ENCODE measurements at regions not wholly inside any gene's neighbourhood (a gene's known extent, or its start where the extent isn't known, plus 50 kb on each side); places are given as distances from the start of the nearest gene placed in this dataset.

DNA sequence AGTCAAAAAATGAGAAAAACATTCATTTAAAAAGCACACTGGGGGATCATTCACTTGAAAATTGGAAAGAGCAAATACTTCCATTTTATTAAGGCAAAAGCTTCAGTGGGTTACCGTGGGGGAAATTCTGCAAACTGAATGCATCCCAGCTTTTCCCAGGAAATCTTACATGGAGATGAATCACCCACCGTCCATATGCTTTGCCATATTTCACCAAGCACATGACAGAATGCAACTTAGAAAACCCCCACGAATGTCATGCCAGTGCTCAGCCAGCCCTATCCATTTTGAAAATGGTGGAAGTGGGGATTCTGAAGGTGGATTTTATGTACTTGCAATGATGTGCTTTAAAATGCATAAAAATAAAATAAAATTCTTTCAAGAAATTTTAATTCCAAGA lies 485.5 kb upstream of the ID2 start:
- no peak for DNase-seq

DNA sequence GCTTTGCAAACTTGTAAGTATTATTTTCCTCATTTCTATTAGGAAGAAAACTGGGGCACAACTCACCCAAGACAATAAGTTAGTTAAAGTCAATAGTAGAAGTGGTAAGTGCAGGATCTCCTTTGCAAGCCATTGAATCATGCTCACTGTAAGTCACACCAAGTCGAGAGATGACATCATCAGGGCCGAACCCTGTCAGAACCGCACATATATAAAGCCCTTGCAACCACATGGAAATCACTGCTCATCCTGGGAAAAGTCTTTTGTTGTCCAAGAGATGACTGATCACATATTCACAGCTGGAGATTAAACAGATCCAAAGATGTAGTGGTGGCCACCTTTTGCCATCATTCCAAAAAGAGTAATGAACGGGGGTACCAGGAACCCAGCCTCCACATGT lies 484.8 kb upstream of the ID2 start:
- DNase-seq: no peak

- DNase-seq: no peak
Measured at GRCh38 chr2:8197825-8198224, 484.0 kb upstream of the ID2 start.

GRCh38 chr2:8198766-8199382 lies 483.0 kb upstream of the ID2 start:
- no peak for DNase-seq

- no peak for DNase-seq
Measured at GRCh38 chr2:8202132-8202531, 479.7 kb upstream of the ID2 start.

GRCh38 chr2:8203364-8203763 lies 478.5 kb upstream of the ID2 start:
- peak; percentile 63 for DNase-seq

DNA sequence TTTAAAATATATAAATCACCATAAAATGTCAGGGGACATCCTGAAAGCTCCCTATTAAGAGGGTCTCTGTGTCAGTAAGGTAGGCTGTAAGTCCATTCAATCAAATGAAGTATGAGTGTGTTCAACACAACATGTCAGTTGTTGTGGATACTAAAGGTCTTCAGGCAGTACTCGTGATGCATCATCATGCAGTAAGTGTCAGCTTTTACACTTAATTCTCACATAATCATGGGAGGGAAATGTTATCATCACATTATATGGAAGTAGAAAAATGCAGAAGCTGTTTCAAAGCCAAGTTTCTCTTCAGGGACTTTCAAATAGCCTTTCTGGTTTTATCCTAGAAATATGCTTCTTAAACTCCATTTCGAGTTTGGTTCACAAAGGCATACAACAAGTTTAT lies 477.1 kb upstream of the ID2 start:
- peak; percentile 6 for DNase-seq

DNA sequence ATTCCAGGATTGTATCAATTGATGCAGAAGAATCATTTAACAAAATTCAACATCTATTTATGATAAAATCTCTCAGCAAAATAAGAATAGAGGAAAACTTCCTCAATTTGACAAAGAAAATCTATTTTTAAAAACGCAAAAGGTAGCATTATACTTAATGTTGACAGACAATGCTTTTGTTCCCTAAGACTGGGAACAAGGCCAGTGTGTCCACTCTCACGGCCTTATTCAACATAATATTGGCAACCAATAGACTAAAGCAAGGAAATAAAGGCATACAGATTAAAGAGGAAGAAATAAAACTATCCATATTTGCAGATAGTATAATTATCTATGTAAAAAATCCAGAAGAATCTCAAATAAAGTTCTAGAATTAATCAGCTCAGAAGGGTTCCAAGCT lies 472.4 kb upstream of the ID2 start:
- no peak for DNase-seq

DNA sequence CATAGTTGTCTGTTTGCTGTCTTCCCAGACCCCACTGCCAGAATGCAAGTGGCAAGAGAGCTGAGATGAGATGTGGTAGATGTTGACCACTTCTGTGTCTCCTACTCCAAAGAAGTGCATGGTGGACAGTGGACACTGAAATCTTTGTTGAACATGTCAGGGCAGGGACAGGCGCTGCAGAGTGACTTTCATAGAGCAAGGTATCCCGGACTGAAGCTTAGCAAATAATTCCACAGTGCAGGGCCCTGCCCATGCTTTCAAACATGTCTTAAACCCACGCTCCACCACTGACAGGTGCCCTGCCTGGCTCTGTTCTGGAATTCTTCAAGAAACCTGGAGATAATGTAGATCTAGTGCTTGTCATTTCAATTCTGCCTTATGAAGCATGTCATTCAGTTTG lies 470.5 kb upstream of the ID2 start:
- no peak for DNase-seq

DNA sequence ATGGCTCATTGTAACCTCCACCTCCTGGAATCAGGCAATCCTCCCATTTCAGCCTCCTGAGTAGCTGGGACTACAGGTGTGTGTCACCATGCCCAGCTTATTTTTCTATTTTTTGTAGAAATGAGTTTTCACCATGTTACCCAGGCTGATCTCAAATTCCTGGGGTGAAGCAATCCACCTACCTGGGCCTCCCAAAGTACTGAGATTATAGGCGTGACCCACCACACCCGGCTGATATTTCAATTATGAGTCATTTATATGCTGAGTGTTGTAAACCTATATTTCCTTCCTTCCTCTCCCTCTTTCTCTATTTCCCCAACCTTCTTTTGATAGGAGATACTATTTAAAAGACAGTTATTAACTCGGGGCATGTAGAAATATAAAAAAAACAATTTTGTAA lies 469.6 kb upstream of the ID2 start:
- no peak for DNase-seq

- DNase-seq: no peak
Measured at GRCh38 chr2:8214036-8214615, 467.7 kb upstream of the ID2 start.

DNA sequence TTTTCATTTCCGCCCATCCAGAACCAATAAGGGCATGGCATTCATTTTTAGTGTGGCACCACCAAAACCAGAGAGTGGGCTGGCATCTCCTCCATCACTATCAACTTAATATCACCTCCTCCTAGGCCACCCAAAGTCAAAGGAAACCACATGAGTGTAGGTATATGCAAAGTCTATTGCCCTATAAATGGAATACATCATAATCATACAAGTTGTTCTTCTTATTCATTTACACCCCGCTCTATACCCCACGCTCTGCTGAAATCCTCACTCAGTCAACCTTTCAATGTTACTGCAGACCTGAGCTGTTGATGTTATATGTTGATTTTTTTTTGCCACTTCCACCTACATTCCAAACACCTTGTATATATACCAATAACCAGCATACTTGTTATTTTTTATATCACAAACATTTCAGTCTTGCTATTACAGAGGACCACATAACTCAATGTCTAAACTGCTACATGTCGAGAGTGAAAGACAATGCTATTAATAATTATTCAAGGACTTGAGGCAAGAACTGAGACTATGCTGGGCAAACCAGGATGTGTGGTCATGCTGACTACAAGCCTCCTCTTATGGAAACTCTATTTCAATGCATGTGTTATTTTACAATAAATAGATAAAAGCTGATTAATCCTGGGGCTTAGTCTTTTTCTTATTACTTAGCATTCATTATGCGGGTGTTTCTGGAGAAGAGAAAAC lies 466.5 kb upstream of the ID2 start:
- no peak for DNase-seq

DNA sequence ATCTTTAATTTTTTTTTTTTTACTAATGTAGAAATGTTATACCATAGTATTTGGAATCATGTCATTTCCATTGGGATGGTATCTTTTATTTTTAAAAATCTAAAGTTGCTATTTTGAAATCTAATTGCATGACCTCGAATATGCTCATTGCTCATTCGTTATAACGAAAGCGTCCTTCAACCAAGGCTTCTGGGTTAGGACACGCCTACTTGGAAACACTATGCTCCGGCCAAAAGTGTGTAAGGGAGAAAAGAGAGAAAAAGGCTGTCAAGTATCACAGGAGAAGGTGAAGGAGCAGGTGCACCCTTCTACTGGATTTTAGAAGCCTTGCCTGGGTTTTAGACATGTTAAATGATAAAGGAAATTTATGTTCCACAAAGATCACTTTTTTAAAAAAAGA lies 465.9 kb upstream of the ID2 start:
- no peak for DNase-seq

DNA sequence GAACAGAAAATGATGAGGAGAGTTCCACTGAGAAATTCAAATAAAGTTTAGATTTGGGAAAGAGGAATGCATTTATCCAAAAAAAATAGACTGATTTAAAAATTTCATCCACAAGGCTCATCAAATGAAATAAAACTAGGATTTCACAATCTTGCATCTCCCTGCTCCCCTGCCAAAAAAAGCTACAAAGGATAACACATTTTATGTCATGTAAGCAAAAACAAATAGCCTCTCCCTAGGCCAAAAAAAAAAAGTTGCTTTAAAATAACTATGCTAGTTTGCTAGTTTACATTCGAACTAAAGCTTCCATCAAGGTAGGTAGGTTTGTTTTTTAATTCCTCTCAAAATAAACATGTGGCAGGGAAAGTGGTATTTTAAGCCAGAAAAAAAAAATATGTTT lies 465.5 kb upstream of the ID2 start:
- DNase-seq: no peak

GRCh38 chr2:8217468-8218030 lies 464.3 kb upstream of the ID2 start:
- DNase-seq: no peak

- DNase-seq: peak; percentile 75
Measured at GRCh38 chr2:8219096-8219495, 462.8 kb upstream of the ID2 start.

DNA sequence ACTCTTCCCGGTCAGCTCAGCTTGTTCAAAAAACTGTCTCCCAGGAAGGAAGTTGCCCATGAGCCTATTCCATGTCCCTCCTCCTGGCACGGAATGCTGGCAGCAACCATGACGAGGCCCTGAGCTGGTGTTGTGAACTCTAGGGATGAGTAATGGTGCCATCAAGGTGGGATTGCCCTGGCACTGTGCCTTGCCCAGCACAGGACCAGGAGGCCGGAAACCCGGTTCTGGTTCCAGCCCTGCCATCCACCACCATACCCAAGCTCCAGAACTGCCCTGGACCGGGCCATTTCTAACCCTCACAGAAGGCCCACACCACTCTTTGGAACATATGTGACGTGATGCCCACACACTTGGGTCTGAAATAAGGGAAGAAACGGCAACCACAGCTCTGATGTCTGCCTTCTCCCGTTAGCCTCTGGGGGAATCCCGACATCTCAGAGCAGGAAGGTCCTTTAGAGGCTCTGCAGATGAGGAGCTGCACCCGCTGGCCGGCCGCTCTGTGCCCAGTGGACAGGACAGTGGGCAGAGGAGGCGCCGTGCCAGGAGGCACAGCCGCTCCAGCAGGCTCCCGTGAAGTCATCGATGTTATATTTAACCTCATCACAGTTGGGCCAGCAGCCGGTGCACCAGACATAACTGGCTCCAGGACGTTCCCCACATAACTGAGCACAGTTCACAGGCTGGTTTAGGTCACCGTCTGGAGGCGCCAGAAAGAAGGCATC lies 462.1 kb upstream of the ID2 start:
- DNase-seq: no peak

DNA sequence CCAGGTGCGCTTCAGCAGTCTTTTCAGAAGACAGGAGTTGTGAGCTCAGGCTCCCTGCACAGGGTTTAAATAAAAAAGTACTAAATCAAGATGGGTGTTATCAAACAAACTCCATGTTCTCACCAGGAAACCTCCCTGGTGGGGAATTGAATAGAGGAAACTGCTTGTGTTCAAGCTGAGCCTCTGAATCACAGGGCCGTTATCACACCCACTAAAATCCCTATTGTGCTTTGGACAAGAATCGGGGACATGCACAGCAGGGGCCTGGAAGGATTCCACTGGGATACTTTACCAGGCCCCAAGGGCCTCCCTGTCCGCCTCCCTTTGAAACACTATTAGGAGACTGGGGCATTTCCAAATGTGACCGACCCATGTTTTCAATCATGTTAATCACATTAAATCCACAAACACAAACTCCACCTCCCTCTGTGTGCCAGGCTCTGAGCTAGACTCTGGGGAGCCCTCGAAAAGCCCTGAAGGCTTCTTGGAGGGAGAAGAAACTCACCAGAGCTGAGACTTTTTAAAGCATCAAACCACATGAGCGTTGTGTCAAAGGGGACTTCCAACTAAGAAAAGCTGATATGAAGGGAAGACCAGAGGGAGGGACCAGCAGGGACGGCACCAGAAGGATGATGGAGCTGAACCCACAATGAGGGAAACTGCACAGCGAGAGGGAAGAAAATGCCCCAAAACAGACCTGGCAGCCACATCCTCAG lies 458.7 kb upstream of the ID2 start:
- no peak for DNase-seq

GRCh38 chr2:8223695-8224346 lies 458.0 kb upstream of the ID2 start:
- no peak for DNase-seq

GRCh38 chr2:8224347-8225190 lies 457.3 kb upstream of the ID2 start:
- DNase-seq: no peak

DNA sequence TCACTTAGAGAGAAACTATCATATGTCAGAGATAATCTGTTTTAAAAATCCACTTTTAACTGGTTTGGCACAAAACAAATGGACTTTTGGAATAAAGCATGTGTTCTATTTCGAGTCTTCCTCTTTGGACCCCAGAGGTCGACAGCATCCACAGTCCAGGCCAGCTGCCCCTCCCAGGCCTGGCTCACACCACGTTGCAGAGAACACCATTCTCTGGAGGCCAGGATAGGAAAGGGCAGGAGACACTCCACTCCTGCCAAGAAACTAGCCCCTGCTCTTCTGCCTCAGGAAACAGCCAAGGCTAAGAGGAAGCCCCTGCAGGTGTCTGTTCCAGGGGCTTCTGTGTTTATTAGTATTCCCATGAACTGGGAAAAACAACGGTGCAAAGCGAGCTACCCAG lies 456.6 kb upstream of the ID2 start:
- DNase-seq: no peak

- no peak for DNase-seq
Measured at GRCh38 chr2:8225798-8226197, 456.1 kb upstream of the ID2 start.

Measured in hematopoietic multipotent progenitor cell treated with erythropoietin and hydrocortisone succinate and interleukin-3 and kit ligand, for 6 days (in vitro differentiated cells).